SK-N-SH (cell line): ENCODE measurements at regions not wholly inside any gene's neighbourhood (a gene's known extent, or its start where the extent isn't known, plus 50 kb on each side); places are given as distances from the start of the nearest gene placed in this dataset.

Source experiments
- CTCF ChIA-PET: fragments of 300-600, 350-600 bp; formaldehyde crosslinking; extraction: SDS; loops from one replicate; lab custom pipeline; 2021; lab: Yijun Ruan, JAX
- POLR2A ChIA-PET: fragments of 350-600 bp; sonication (Branson Sonifier 250); formaldehyde crosslinking; extraction: SDS; loops from one replicate; lab custom pipeline; 2020; ENCODE audit warnings: antibody characterized with exemption, inconsistent platforms; lab: Yijun Ruan, JAX
- DNase-seq: peaks from one replicate; pipeline ENCODE4 v3.0.0; 2012
- H2AFZ ChIP-seq: fragments of 200-600 bp; sonication (generic); 2 replicates; pipeline ENCODE4 v1.8.1; 2016; ENCODE audit warnings: antibody characterized with exemption, mild to moderate bottlenecking, low read depth
- H3F3A ChIP-seq: fragments of 200-600 bp; sonication (generic); replicated peaks from 2 replicates; pipeline ENCODE3; 2016; ENCODE audit warnings: antibody characterized with exemption, mild to moderate bottlenecking; ENCODE audit not compliant: insufficient read depth
- H3K27ac ChIP-seq, 2 experiments: fragments of 200-500 bp in 1 of 2; fragments of 200-600 bp in 1 of 2; sonication (Bioruptor generic) in 1 of 2; sonication (generic), shearing (Covaris generic) in 1 of 2; 2 replicates each; pipeline versions ENCODE4 v1.5.1 to v1.6.1; 2014 to 2016; ENCODE audit warnings: low read depth in 2 of 2, inconsistent platforms in 1 of 2, low read length in 1 of 2, mild to moderate bottlenecking in 1 of 2, mixed read lengths in 1 of 2
- H3K27me3 ChIP-seq: fragments of 200-600 bp; sonication (generic), shearing (Covaris generic); 2 replicates; pipeline ENCODE4 v1.6.1; 2016; ENCODE audit warnings: mixed run types; ENCODE audit not compliant: insufficient read depth
- H3K36me3 ChIP-seq, 2 experiments: fragments of 200-500 bp in 1 of 2; fragments of 200-600 bp in 1 of 2; sonication (Bioruptor generic) in 1 of 2; sonication (generic) in 1 of 2; replicated peaks in 1 of 2; 2 replicates each; pipeline versions ENCODE3 to v1.5.1; 2014 to 2016; ENCODE audit warnings: low read length in 1 of 2, mild to moderate bottlenecking in 1 of 2; ENCODE audit not compliant: insufficient read depth in 2 of 2, control insufficient read depth in 1 of 2
- H3K4me1 ChIP-seq, 2 experiments: fragments of 200-500 bp in 1 of 2; fragments of 200-600 bp in 1 of 2; sonication (Bioruptor generic) in 1 of 2; sonication (generic), shearing (Covaris generic) in 1 of 2; 2 replicates each; pipeline versions ENCODE4 v1.5.1 to v1.6.1; 2014 to 2016; ENCODE audit warnings: low read depth in 1 of 2, low read length in 1 of 2, mixed run types in 1 of 2; ENCODE audit not compliant: insufficient read depth in 2 of 2, control insufficient read depth in 1 of 2
- H3K4me2 ChIP-seq: fragments of 200-600 bp; sonication (generic), shearing (Covaris generic); 2 replicates; pipeline ENCODE4 v1.6.1; 2017; ENCODE audit warnings: mixed run types
- H3K4me3 ChIP-seq, 2 experiments: fragments of 200-500 bp in 1 of 2; fragments of 200-600 bp in 1 of 2; sonication (Bioruptor generic) in 1 of 2; sonication (generic), shearing (Covaris generic) in 1 of 2; 2 replicates each; pipeline versions ENCODE4 v1.5.1 to v1.8.1; 2014 to 2016; ENCODE audit warnings: low read depth in 2 of 2, inconsistent platforms in 1 of 2, low read length in 1 of 2, mild to moderate bottlenecking in 1 of 2, mixed read lengths in 1 of 2, moderate library complexity in 1 of 2
- H3K79me2 ChIP-seq: fragments of 200-600 bp; sonication (generic); 2 replicates; pipeline ENCODE4 v1.8.1; 2017; ENCODE audit warnings: mild to moderate bottlenecking; ENCODE audit not compliant: insufficient read depth
- H3K9ac ChIP-seq: fragments of 200-600 bp; sonication (generic); 2 replicates; pipeline ENCODE4 v1.6.1; 2017; ENCODE audit warnings: mixed run types
- H3K9me2 ChIP-seq: fragments of 200-600 bp; sonication (generic); 2 replicates; pipeline ENCODE4 v1.6.1; 2017; ENCODE audit warnings: mixed run types
- H3K9me3 ChIP-seq: fragments of 200-600 bp; sonication (generic); 2 replicates; pipeline ENCODE4 v1.6.1; 2017; ENCODE audit warnings: mixed run types, mild to moderate bottlenecking, moderate library complexity
- H4K20me1 ChIP-seq: fragments of 200-600 bp; sonication (generic); 2 replicates; pipeline ENCODE4 v1.6.1; 2017; ENCODE audit warnings: mild to moderate bottlenecking, mixed run types; ENCODE audit not compliant: insufficient read depth
- CHD2 ChIP-seq: fragments of 150-350 bp; IDR thresholded peaks from 2 replicates; pipeline ENCODE4 v1.6.1; 2018; ENCODE audit warnings: low read length; ENCODE audit not compliant: partially characterized antibody
- EP300 ChIP-seq, 2 experiments: IDR thresholded peaks; 2 replicates each; pipeline versions ENCODE4 v1.4.0 to v1.6.1; 2012; ENCODE audit warnings: borderline replicate concordance in 1 of 2, low read depth in 1 of 2, low read length in 1 of 2
- FOXJ3 ChIP-seq: sonication (generic); formaldehyde crosslinking; IDR thresholded peaks from 2 replicates; pipeline ENCODE4 v1.5.1; 2020; ENCODE audit warnings: mild to moderate bottlenecking, missing genetic modification reagents
- FOXM1 ChIP-seq: IDR thresholded peaks from 2 replicates; pipeline ENCODE4 v1.4.0; 2012; ENCODE audit warnings: low read depth, mild to moderate bottlenecking
- GATA2 ChIP-seq: sonication (generic); formaldehyde crosslinking; IDR thresholded peaks from 2 replicates; pipeline ENCODE4 v1.5.0; 2020; ENCODE audit warnings: mild to moderate bottlenecking, missing genetic modification reagents
- JUND ChIP-seq: IDR thresholded peaks from 2 replicates; pipeline ENCODE4 v1.4.0; 2012
- MEF2A ChIP-seq: IDR thresholded peaks from 2 replicates; pipeline ENCODE4 v1.4.0; 2012; ENCODE audit warnings: low read depth, borderline replicate concordance
- MXI1 ChIP-seq: IDR thresholded peaks from 2 replicates; pipeline ENCODE4 v1.6.1; 2012; ENCODE audit warnings: mild to moderate bottlenecking, low read depth, low read length, improper control_type of control experiment
- NRF1 ChIP-seq: IDR thresholded peaks from 2 replicates; pipeline ENCODE4 v1.6.1; 2012; ENCODE audit warnings: low read depth, mild to moderate bottlenecking, low read length
- POLR2AphosphoS5 ChIP-seq: IDR thresholded peaks from 2 replicates; pipeline ENCODE4 v1.6.1; 2012; ENCODE audit warnings: low read depth, low read length
- RAD21 ChIP-seq: IDR thresholded peaks from 2 replicates; pipeline ENCODE4 v1.6.1; 2012; ENCODE audit warnings: mild to moderate bottlenecking, low read length
- RCOR1 ChIP-seq: fragments of 150-350 bp; IDR thresholded peaks from 2 replicates; pipeline ENCODE4 v1.6.1; 2017; ENCODE audit warnings: antibody characterized with exemption, low read length
- RFX5 ChIP-seq: IDR thresholded peaks from 2 replicates; pipeline ENCODE4 v1.6.1; 2012; ENCODE audit warnings: mild to moderate bottlenecking, improper control_type of control experiment, low read length
- RXRA ChIP-seq: IDR thresholded peaks from 2 replicates; pipeline ENCODE4 v1.4.0; 2012; ENCODE audit warnings: low read depth, mild to moderate bottlenecking, borderline replicate concordance
- SIN3A ChIP-seq: IDR thresholded peaks from 2 replicates; pipeline ENCODE4 v1.6.1; 2012; ENCODE audit warnings: low read depth, mild to moderate bottlenecking, low read length, moderate library complexity, borderline replicate concordance
- SMC3 ChIP-seq: IDR thresholded peaks from 2 replicates; pipeline ENCODE4 v1.6.1; 2012; ENCODE audit warnings: low read depth, low read length, improper control_type of control experiment
- TCF12 ChIP-seq: IDR thresholded peaks from 2 replicates; pipeline ENCODE4 v1.4.0; 2012
- TEAD4 ChIP-seq: IDR thresholded peaks from 2 replicates; pipeline ENCODE4 v1.4.0; 2012; ENCODE audit warnings: mild to moderate bottlenecking, borderline replicate concordance; ENCODE audit not compliant: insufficient read depth
- YY1 ChIP-seq: IDR thresholded peaks from 2 replicates; pipeline ENCODE4 v1.4.0; 2012; ENCODE audit warnings: low read depth, mild to moderate bottlenecking
- WGBS: methylation state at CpG from one replicate; pipeline ENCODE4 v1.1.6; 2017; ENCODE audit warnings: low lambda C conversion rate; 5-methylcytosine and 5-hydroxymethylcytosine counted together
- TF ChIP-seq, protein P1 (sequence below): fragments of 200-600 bp; sonication (generic); IDR thresholded peaks from 2 replicates; pipeline ENCODE4 v1.6.1; 2017; ENCODE audit warnings: antibody characterized with exemption, mild to moderate bottlenecking, moderate library complexity
- TF ChIP-seq, protein P2 (sequence below): IDR thresholded peaks from 2 replicates; pipeline ENCODE4 v1.4.0; 2012; ENCODE audit warnings: low read depth
- TF ChIP-seq, protein P3 (sequence below): fragments of 150-350 bp; IDR thresholded peaks from 2 replicates; pipeline ENCODE4 v1.6.1; 2017; ENCODE audit warnings: antibody characterized with exemption, low read length, low read depth, borderline replicate concordance

DNA sequence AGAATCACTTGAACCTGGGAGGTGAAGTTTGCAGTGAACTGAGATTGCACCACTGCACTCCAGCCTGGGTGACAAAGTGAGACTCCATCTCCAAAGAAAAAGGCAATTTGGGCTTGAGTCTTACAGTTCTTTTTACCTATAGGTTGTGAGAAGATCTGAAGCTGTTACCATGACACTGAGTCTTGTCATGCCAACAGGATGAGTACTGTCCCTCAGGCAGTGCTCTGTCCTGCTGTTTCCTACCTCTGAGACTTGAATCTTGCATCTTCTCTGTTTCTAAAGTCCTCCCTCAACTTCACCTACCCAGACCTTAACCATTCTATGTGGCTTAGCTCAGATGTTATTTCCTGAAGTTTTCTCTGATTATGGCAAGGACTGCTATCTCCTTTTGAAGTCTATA is 400.8 kb upstream of the PRICKLE1 start:
- no peak overlapping the region for H3K4me2 ChIP-seq
- H3K4me3 ChIP-seq, result no peak overlapping the region
- no peaks in the 10 kb centered on the region for H4K20me1 ChIP-seq
- no peaks in the 10 kb centered on the region for H3K36me3 ChIP-seq
- no peak overlapping the region for H3K9ac ChIP-seq
- H3F3A ChIP-seq, result no peaks in the 10 kb centered on the region
- no peaks in the 10 kb centered on the region for H3K79me2 ChIP-seq
- DNase-seq, result no peak
- H2AFZ ChIP-seq, result no peak overlapping the region
- H3K9me2 ChIP-seq, result no peaks in the 10 kb centered on the region
- TF ChIP-seq RFX5 (no peak), FOXM1 (no peak), JUND (no peak)
- TF ChIP-seq, protein P1, sequence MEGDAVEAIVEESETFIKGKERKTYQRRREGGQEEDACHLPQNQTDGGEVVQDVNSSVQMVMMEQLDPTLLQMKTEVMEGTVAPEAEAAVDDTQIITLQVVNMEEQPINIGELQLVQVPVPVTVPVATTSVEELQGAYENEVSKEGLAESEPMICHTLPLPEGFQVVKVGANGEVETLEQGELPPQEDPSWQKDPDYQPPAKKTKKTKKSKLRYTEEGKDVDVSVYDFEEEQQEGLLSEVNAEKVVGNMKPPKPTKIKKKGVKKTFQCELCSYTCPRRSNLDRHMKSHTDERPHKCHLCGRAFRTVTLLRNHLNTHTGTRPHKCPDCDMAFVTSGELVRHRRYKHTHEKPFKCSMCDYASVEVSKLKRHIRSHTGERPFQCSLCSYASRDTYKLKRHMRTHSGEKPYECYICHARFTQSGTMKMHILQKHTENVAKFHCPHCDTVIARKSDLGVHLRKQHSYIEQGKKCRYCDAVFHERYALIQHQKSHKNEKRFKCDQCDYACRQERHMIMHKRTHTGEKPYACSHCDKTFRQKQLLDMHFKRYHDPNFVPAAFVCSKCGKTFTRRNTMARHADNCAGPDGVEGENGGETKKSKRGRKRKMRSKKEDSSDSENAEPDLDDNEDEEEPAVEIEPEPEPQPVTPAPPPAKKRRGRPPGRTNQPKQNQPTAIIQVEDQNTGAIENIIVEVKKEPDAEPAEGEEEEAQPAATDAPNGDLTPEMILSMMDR, result no peak
- TF ChIP-seq, protein P2, sequence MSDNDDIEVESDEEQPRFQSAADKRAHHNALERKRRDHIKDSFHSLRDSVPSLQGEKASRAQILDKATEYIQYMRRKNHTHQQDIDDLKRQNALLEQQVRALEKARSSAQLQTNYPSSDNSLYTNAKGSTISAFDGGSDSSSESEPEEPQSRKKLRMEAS, result no peak
- TF ChIP-seq, all 33 proteins: peak for 0
- no peak overlapping the region for H3K27ac ChIP-seq
- H3K4me1 ChIP-seq, result peaks cover 0 to 6% of the 10 kb centered on the region in 2 experiments; a peak in 2 of 4 replicates
- H3K27me3 ChIP-seq, result no peaks in the 10 kb centered on the region
- CTCF ChIA-PET, result interaction anchor here (0.6 to 0.9 kb wide), 2 partner anchors 14 to 119 kb away, joined by 3 read pairs; no protein-coding TSS in a partner anchor
- POLR2A ChIA-PET, result no interaction called here
- H3K9me3 ChIP-seq, result no peaks in the 10 kb centered on the region

DNA sequence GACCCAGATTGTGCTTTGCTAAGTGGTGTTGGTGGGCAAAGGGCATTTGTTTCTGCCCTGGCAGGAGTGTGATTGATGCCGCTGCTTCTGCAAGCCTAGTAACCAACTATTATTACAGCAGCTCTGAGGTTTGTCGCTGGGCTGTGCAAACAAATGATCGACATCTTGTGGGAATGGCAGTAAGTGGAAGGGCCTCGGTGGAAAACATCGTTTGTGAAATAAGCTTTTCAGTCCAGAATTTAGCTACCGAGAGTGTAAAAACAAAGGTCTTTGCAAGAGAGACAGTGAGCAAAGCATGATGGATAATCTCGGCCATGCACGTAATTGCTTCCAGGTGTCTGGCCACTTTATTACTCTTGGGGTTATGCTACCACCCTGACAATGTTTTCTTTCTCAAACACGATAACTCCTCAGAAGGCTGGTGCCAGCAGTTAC is 397.7 kb upstream of the PRICKLE1 start:
- Histone ChIP-seq H3K36me3 (no peaks in the 10 kb centered on the region), H4K20me1 (no peaks in the 10 kb centered on the region)
- CTCF ChIA-PET, result interaction anchor here (0.7 to 1.8 kb wide), 4 partner anchors 10 to 400 kb away, joined by 3 to 6 read pairs (median 4); no protein-coding TSS in a partner anchor
- TF ChIP-seq RAD21 (peak; percentile 19), CHD2 (no peak), GATA2 (CRISPR knock-in tag) (peak; percentile 64)
- TF ChIP-seq, all 33 proteins: peak for 2
- Histone ChIP-seq H3K9ac (no peak overlapping the region), H3K27ac (peak overlapping the region in 1 of 2 experiments; percentile 97; a peak in 2 of 4 replicates), H3K4me3 (peak overlapping the region in 1 of 2 experiments; percentile 9; a peak in 1 of 4 replicates), H2AFZ (no peak overlapping the region), H3K9me2 (no peaks in the 10 kb centered on the region), H3K27me3 (no peaks in the 10 kb centered on the region), H3F3A (no peaks in the 10 kb centered on the region), H3K4me1 (peaks cover 0 to 6% of the 10 kb centered on the region in 2 experiments; a peak in 2 of 4 replicates), H3K4me2 (no peak overlapping the region), H3K9me3 (no peaks in the 10 kb centered on the region), H3K79me2 (no peaks in the 10 kb centered on the region)
- 15% methylated on average over 9 of the region's 9 CpGs for WGBS
- POLR2A ChIA-PET, result no interaction called here
- peak; percentile 55 for DNase-seq

DNA sequence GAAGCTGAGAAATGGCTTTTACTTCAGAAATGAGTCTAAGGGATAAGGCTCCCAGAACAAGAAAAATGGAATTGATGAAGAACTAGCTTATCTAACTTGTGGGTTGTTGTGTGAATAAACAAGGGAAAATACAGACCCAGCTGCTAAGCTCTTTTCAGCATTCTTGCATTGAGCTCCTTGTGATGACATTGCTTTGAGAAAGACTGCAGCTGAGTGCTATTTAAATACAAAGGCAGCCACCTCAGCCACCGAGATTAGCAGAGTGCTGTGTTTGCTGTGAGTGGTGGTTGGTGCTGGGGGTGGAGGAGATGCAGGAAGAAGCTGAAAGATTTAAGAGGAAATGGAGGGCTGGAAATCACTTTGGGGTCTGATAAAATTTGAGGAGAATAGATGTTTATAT is 396.0 kb upstream of the PRICKLE1 start:
- Histone ChIP-seq H3K79me2 (no peaks in the 10 kb centered on the region), H3K27me3 (no peaks in the 10 kb centered on the region), H3K27ac (no peak overlapping the region; a peak in 1 of 4 replicates), H3K9me2 (no peaks in the 10 kb centered on the region), H2AFZ (no peak overlapping the region), H3K4me3 (no peak overlapping the region), H3F3A (no peaks in the 10 kb centered on the region), H3K4me2 (no peak overlapping the region), H3K36me3 (no peaks in the 10 kb centered on the region), H3K9ac (no peak overlapping the region), H3K9me3 (no peaks in the 10 kb centered on the region), H3K4me1 (peaks cover 0 to 6% of the 10 kb centered on the region in 2 experiments; a peak in 2 of 4 replicates), H4K20me1 (no peaks in the 10 kb centered on the region)
- ChIA-PET CTCF (interaction anchor here (1.0 to 1.5 kb wide), 3 partner anchors 12 to 353 kb away, joined by 3 to 5 read pairs (median 3); no protein-coding TSS in a partner anchor), POLR2A (no interaction called here)
- DNase-seq, result no peak
- WGBS, result 28% methylated on average over 1 of the region's 1 CpG
- TF ChIP-seq NRF1, result no peak
- no peak for TF ChIP-seq RXRA
- no peak for TF ChIP-seq MXI1
- TF ChIP-seq RFX5, result no peak
- no peak for TF ChIP-seq POLR2AphosphoS5
- no peak for TF ChIP-seq SMC3
- TF ChIP-seq TCF12, result no peak
- no peak for TF ChIP-seq SIN3A
- TF ChIP-seq, protein P3, sequence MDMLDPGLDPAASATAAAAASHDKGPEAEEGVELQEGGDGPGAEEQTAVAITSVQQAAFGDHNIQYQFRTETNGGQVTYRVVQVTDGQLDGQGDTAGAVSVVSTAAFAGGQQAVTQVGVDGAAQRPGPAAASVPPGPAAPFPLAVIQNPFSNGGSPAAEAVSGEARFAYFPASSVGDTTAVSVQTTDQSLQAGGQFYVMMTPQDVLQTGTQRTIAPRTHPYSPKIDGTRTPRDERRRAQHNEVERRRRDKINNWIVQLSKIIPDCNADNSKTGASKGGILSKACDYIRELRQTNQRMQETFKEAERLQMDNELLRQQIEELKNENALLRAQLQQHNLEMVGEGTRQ, result no peak
- no peak for TF ChIP-seq MEF2A
- TF ChIP-seq YY1, result no peak
- TF ChIP-seq EP300 (IDR thresholded peaks at IDR 0.05; ENCODE audit: borderline replicate concordance in 1 of 2, low read depth in 1 of 2, low read length in 1 of 2), result no peak
- TF ChIP-seq FOXJ3 (CRISPR knock-in tag), result no peak
- TF ChIP-seq RCOR1, result no peak
- TF ChIP-seq GATA2 (CRISPR knock-in tag), result no peak
- TF ChIP-seq TEAD4, result no peak
